ENCODE measurements at regions not wholly inside any gene's neighbourhood (a gene's known extent, or its start where the extent isn't known, plus 50 kb on each side); places are given as distances from the start of the nearest gene placed in this dataset.
"Not testable (repeated sequence)": the region's sequence is repeated elsewhere in the genome, so short reads cannot be mapped to it uniquely, and the experiment has no call there.

GRCh38 chr1:144070394-144071053 is 98.7 kb upstream of the FAM72C start:
- intact Hi-C loops (cut with micrococcal nuclease); H3K9me3 Mint-ChIP-seq (ENCODE audit: unreplicated experiment); H3K36me3 Mint-ChIP-seq (ENCODE audit: insufficient read depth, unreplicated experiment); H3K4me3 Mint-ChIP-seq (ENCODE audit: unreplicated experiment); CTCF ChIA-PET; H3K4me1 Mint-ChIP-seq (ENCODE audit: insufficient read depth, unreplicated experiment); H3K27ac Mint-ChIP-seq (ENCODE audit: low read depth, unreplicated experiment); DNase-seq (ENCODE audit: unreplicated experiment); POLR2A ChIA-PET; H3K27me3 Mint-ChIP-seq (ENCODE audit: insufficient read depth, unreplicated experiment): not testable (repeated sequence)
- TSS peak; percentile 6 for BruUV-seq (replicated peaks)

GRCh38 chr1:144067042-144067441 is 95.3 kb upstream of the FAM72C start:
- H3K36me3 Mint-ChIP-seq (ENCODE audit: insufficient read depth, unreplicated experiment); CTCF ChIA-PET: not testable (repeated sequence)

GRCh38 chr1:144066071-144066813 is 94.5 kb upstream of the FAM72C start:
- H3K27ac Mint-ChIP-seq (ENCODE audit: low read depth, unreplicated experiment); BruUV-seq (replicated peaks); CTCF ChIA-PET; H3K27me3 Mint-ChIP-seq (ENCODE audit: insufficient read depth, unreplicated experiment); H3K36me3 Mint-ChIP-seq (ENCODE audit: insufficient read depth, unreplicated experiment); POLR2A ChIA-PET; DNase-seq (ENCODE audit: unreplicated experiment); intact Hi-C loops (cut with micrococcal nuclease); H3K4me1 Mint-ChIP-seq (ENCODE audit: insufficient read depth, unreplicated experiment); H3K4me3 Mint-ChIP-seq (ENCODE audit: unreplicated experiment); H3K9me3 Mint-ChIP-seq (ENCODE audit: unreplicated experiment): not testable (repeated sequence)

More at GRCh38 chr1:144067042-144067441, 95.3 kb upstream of the FAM72C start:
- DNase-seq (ENCODE audit: unreplicated experiment); H3K27ac Mint-ChIP-seq (ENCODE audit: low read depth, unreplicated experiment); POLR2A ChIA-PET; BruUV-seq (replicated peaks); intact Hi-C loops (cut with micrococcal nuclease); H3K27me3 Mint-ChIP-seq (ENCODE audit: insufficient read depth, unreplicated experiment); H3K4me1 Mint-ChIP-seq (ENCODE audit: insufficient read depth, unreplicated experiment); H3K9me3 Mint-ChIP-seq (ENCODE audit: unreplicated experiment); H3K4me3 Mint-ChIP-seq (ENCODE audit: unreplicated experiment): not testable (repeated sequence)

GRCh38 chr1:144065299-144066060 is 93.7 kb upstream of the FAM72C start:
- BruUV-seq (replicated peaks); POLR2A ChIA-PET; H3K4me3 Mint-ChIP-seq (ENCODE audit: unreplicated experiment); H3K4me1 Mint-ChIP-seq (ENCODE audit: insufficient read depth, unreplicated experiment); H3K27ac Mint-ChIP-seq (ENCODE audit: low read depth, unreplicated experiment); H3K27me3 Mint-ChIP-seq (ENCODE audit: insufficient read depth, unreplicated experiment); CTCF ChIA-PET; intact Hi-C loops (cut with micrococcal nuclease); H3K36me3 Mint-ChIP-seq (ENCODE audit: insufficient read depth, unreplicated experiment); DNase-seq (ENCODE audit: unreplicated experiment); H3K9me3 Mint-ChIP-seq (ENCODE audit: unreplicated experiment): not testable (repeated sequence)

GRCh38 chr1:144049365-144049764 is 77.6 kb upstream of the FAM72C start:
- H3K36me3 Mint-ChIP-seq (ENCODE audit: insufficient read depth, unreplicated experiment); CTCF ChIA-PET; H3K27ac Mint-ChIP-seq (ENCODE audit: low read depth, unreplicated experiment); intact Hi-C loops (cut with micrococcal nuclease); H3K4me3 Mint-ChIP-seq (ENCODE audit: unreplicated experiment); DNase-seq (ENCODE audit: unreplicated experiment); H3K9me3 Mint-ChIP-seq (ENCODE audit: unreplicated experiment); H3K4me1 Mint-ChIP-seq (ENCODE audit: insufficient read depth, unreplicated experiment); H3K27me3 Mint-ChIP-seq (ENCODE audit: insufficient read depth, unreplicated experiment); BruUV-seq (replicated peaks); POLR2A ChIA-PET: not testable (repeated sequence)

GRCh38 chr1:144046645-144047044 is 74.9 kb upstream of the FAM72C start:
- H3K4me3 Mint-ChIP-seq (ENCODE audit: unreplicated experiment); POLR2A ChIA-PET; intact Hi-C loops (cut with micrococcal nuclease); H3K36me3 Mint-ChIP-seq (ENCODE audit: insufficient read depth, unreplicated experiment); CTCF ChIA-PET; DNase-seq (ENCODE audit: unreplicated experiment); H3K4me1 Mint-ChIP-seq (ENCODE audit: insufficient read depth, unreplicated experiment); H3K27me3 Mint-ChIP-seq (ENCODE audit: insufficient read depth, unreplicated experiment); H3K27ac Mint-ChIP-seq (ENCODE audit: low read depth, unreplicated experiment); H3K9me3 Mint-ChIP-seq (ENCODE audit: unreplicated experiment): not testable (repeated sequence)
- BruUV-seq (replicated peaks) = TSS peak; percentile 30

GRCh38 chr1:144045751-144046546 is 74.2 kb upstream of the FAM72C start:
- H3K27me3 Mint-ChIP-seq (ENCODE audit: insufficient read depth, unreplicated experiment); intact Hi-C loops (cut with micrococcal nuclease); POLR2A ChIA-PET; H3K27ac Mint-ChIP-seq (ENCODE audit: low read depth, unreplicated experiment); H3K4me1 Mint-ChIP-seq (ENCODE audit: insufficient read depth, unreplicated experiment); H3K36me3 Mint-ChIP-seq (ENCODE audit: insufficient read depth, unreplicated experiment); BruUV-seq (replicated peaks); H3K9me3 Mint-ChIP-seq (ENCODE audit: unreplicated experiment); CTCF ChIA-PET; H3K4me3 Mint-ChIP-seq (ENCODE audit: unreplicated experiment): not testable (repeated sequence)
- DNase-seq (ENCODE audit: unreplicated experiment) = peak; percentile 3

GRCh38 chr1:144042251-144042650 is 70.5 kb upstream of the FAM72C start:
- H3K4me1 Mint-ChIP-seq (ENCODE audit: insufficient read depth, unreplicated experiment); intact Hi-C loops (cut with micrococcal nuclease): not testable (repeated sequence)

GRCh38 chr1:144040293-144040692 is 68.5 kb upstream of the FAM72C start:
- H3K9me3 Mint-ChIP-seq (ENCODE audit: unreplicated experiment); intact Hi-C loops (cut with micrococcal nuclease); H3K27me3 Mint-ChIP-seq (ENCODE audit: insufficient read depth, unreplicated experiment); H3K27ac Mint-ChIP-seq (ENCODE audit: low read depth, unreplicated experiment); BruUV-seq (replicated peaks); H3K36me3 Mint-ChIP-seq (ENCODE audit: insufficient read depth, unreplicated experiment); DNase-seq (ENCODE audit: unreplicated experiment); H3K4me3 Mint-ChIP-seq (ENCODE audit: unreplicated experiment); POLR2A ChIA-PET; CTCF ChIA-PET; H3K4me1 Mint-ChIP-seq (ENCODE audit: insufficient read depth, unreplicated experiment): not testable (repeated sequence)

More at GRCh38 chr1:144042251-144042650, 70.5 kb upstream of the FAM72C start:
- H3K27me3 Mint-ChIP-seq (ENCODE audit: insufficient read depth, unreplicated experiment); H3K4me3 Mint-ChIP-seq (ENCODE audit: unreplicated experiment); H3K9me3 Mint-ChIP-seq (ENCODE audit: unreplicated experiment); BruUV-seq (replicated peaks); H3K27ac Mint-ChIP-seq (ENCODE audit: low read depth, unreplicated experiment); DNase-seq (ENCODE audit: unreplicated experiment); CTCF ChIA-PET; H3K36me3 Mint-ChIP-seq (ENCODE audit: insufficient read depth, unreplicated experiment); POLR2A ChIA-PET: not testable (repeated sequence)

Measured in MCF 10A (cell line).